T-helper 9 cell (primary cell): ENCODE measurements at regions not wholly inside any gene's neighbourhood (a gene's known extent, or its start where the extent isn't known, plus 50 kb on each side); places are given as distances from the start of the nearest gene placed in this dataset.

Source experiments
- DNase-seq: peaks from one replicate; pipeline ENCODE4 v3.0.0-alpha.2; 2020

DNA sequence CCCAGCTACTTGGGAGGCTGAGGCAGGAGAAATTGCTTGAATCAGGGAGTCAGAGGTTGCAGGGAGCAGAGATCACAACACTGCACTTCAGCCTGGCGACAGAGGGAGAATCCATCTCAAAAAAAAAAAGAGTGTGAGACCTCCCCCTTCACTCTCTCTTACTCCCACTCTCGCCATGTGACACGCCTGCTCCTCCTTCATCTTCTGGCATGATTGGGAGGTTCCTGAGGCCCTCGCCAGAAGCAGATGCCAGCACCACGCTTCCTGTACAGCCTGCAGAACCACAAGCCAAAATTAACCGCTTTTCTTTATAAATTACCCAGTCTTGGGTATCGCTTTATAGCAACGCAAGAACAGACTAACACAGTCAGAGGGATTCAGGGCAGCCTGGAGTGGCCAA, 66.3 kb upstream of the CREB1 start:
- no peak for DNase-seq

GRCh38 chr2:207464007-207464406, 65.8 kb upstream of the CREB1 start:
- DNase-seq: no peak

GRCh38 chr2:207465894-207466293, 63.9 kb upstream of the CREB1 start:
- no peak for DNase-seq

- no peak for DNase-seq
Measured at GRCh38 chr2:207467716-207468347, 61.9 kb upstream of the CREB1 start.

- no peak for DNase-seq
Measured at GRCh38 chr2:207468488-207468887, 61.3 kb upstream of the CREB1 start.

DNA sequence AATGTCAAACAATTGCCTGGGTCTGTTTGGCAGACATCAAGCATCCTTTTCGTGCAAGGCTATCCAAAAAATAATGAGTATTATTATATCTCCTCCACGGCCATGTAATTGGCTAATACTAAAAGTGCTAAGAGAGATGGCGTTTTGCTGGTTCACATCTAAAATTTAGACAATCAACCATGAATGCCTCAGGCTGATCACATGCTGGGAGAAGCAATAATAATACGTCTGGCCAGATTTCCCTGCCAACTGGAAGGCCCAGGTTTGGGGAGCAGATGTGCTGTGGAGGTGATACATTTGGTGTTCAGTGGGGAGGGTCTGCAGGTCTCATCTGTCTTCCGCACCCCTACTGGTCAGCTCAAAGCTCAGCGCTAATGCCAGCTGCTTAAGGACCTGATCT, 60.3 kb upstream of the CREB1 start:
- DNase-seq: no peak

- DNase-seq: no peak
Measured at GRCh38 chr2:207469943-207470729, 59.6 kb upstream of the CREB1 start.

- DNase-seq: no peak
Measured at GRCh38 chr2:207471261-207471660, 58.5 kb upstream of the CREB1 start.

- no peak for DNase-seq
Measured at GRCh38 chr2:207472343-207473048, 57.3 kb upstream of the CREB1 start.

DNA sequence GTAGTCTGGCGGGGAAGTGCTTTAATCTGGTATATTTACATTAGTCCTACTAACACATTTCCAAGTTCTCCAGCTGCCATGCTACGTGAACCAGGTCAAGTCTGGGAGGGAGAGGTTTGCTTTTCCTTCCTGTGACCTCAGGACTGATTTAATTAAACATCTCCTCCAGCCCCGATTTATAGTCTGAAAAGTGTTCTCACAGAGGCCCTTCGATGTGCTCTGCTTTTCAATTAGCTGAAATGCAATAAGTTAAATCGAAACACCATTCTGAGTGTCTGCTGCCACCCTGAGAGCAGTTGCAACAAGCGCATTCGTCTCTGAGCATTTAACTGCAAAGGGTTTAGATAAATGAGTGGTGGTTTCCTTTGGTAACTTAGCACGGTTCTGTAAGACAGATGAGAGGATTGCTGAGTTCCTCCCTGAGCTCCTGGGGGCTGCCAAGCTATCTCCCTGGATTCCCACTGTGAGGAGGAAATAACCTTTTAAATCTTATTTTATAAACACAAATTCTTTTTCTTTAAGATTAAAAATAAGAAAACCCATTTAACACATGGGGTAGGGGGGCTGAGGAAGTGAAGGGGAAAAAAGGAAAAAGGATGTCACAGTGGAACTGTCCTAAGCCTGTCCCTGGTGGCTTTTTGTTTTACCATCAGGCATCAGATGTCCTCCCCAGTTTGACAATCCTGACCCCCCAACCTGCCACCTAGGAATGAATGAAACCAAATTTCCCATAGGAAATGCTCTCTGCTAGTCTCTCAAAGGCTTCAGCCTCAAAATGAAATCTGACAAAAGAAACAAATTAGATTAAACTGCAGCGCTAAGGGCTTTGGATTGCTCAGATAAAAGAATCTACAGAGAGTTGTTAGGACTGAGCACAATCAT, 56.5 kb upstream of the CREB1 start:
- DNase-seq: no peak

GRCh38 chr2:207473931-207474235, 55.9 kb upstream of the CREB1 start:
- DNase-seq: no peak

GRCh38 chr2:207474863-207475485, 54.8 kb upstream of the CREB1 start:
- peak; percentile 37 for DNase-seq

GRCh38 chr2:207475546-207475945, 54.2 kb upstream of the CREB1 start:
- DNase-seq: no peak

GRCh38 chr2:207477896-207478295, 51.9 kb upstream of the CREB1 start:
- DNase-seq: no peak

GRCh38 chr2:207478572-207478971, 51.2 kb upstream of the CREB1 start:
- DNase-seq: no peak

DNA sequence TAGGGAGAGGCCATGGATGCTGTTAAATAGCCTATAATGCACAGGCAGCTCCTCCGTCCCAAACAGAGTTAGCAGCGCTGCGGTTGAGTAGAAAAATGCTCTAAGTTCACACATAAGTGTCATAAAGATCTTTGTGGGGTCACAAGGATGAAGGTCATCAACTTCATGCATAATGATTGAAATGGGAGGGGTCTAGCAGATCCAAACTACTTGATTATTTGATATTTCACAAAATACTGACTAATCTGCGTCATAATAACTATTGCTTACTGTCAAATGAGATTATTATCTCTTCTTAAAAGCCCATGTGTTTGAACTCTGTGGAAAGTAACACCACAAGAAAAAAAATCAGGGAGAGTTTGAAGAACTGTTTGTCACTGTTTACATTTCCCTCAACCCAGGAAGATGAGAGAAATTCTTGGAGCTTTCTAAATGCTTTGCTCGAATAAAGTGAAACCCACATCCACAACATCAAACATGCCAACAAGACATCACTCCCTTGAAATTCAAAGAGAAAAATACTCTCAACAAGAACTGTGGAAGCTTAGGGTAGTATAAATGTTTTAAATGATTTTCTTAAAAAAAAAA, 50.5 kb upstream of the CREB1 start:
- no peak for DNase-seq
